ENCODE measurements at regions not wholly inside any gene's neighbourhood (a gene's known extent, or its start where the extent isn't known, plus 50 kb on each side); places are given as distances from the start of the nearest gene placed in this dataset.

DNA sequence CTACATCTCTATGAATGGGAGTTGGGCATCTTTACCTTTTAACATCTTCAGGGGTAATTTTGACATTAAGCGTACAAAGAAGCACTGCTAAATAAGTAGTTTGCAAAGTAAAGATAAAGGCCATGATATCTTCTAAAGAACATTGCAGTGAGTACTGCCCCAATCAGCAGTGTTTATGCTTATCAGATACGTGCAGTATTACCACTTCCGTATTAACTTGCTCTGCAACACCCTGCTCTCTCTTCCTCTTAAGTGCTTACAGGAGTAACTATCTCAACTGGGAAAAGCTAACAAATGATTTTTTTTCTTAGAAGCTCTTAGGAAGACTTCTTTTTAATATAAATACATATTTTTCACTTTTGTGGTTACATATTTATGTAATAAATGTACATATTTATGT, 793.7 kb upstream of the SLC10A2 start:
- Histone ChIP-seq H3K27me3 (no peaks in the 10 kb centered on the region), H3K4me1 (no peaks in the 10 kb centered on the region), H3K9me3 (no peaks in the 10 kb centered on the region), H3K36me3 (no peaks in the 10 kb centered on the region), H3K4me3 (no peak overlapping the region), H3K27ac (no peak overlapping the region)
- TF ChIP-seq, protein P1, sequence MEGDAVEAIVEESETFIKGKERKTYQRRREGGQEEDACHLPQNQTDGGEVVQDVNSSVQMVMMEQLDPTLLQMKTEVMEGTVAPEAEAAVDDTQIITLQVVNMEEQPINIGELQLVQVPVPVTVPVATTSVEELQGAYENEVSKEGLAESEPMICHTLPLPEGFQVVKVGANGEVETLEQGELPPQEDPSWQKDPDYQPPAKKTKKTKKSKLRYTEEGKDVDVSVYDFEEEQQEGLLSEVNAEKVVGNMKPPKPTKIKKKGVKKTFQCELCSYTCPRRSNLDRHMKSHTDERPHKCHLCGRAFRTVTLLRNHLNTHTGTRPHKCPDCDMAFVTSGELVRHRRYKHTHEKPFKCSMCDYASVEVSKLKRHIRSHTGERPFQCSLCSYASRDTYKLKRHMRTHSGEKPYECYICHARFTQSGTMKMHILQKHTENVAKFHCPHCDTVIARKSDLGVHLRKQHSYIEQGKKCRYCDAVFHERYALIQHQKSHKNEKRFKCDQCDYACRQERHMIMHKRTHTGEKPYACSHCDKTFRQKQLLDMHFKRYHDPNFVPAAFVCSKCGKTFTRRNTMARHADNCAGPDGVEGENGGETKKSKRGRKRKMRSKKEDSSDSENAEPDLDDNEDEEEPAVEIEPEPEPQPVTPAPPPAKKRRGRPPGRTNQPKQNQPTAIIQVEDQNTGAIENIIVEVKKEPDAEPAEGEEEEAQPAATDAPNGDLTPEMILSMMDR (IDR thresholded peaks at IDR 0.05): no peak
- TF ChIP-seq POLR2A (IDR thresholded peaks at IDR 0.05): no peak
- no peak for DNase-seq
- intact Hi-C loops (cut with DNase I; ENCODE audit: low total_unique reads): no loop called here

DNA sequence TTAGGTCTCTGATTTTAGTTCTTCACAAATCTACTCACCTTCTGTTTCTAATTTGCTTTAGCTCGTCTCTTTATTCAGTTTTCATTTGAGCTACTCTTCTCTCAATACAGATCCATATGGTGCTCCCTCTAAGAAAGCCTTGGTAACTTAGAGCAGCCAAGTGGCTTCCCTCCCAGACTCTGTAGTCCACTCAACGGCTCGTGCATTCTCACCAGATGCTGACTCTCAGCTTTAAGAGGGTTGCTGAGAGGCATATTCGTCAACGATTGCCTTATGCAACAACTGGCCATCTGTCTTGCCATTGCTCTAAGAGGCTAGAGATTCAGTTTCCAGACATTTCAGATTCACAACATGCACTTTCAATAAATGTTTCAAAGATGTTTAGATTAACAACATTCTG, 785.8 kb upstream of the SLC10A2 start:
- Histone ChIP-seq H3K4me1 (no peaks in the 10 kb centered on the region), H3K36me3 (no peaks in the 10 kb centered on the region), H3K9me3 (no peaks in the 10 kb centered on the region), H3K27me3 (no peaks in the 10 kb centered on the region), H3K27ac (no peak overlapping the region), H3K4me3 (no peak overlapping the region)
- DNase-seq: no peak
- intact Hi-C loops (cut with DNase I; ENCODE audit: low total_unique reads): no loop called here
- no peak for TF ChIP-seq POLR2A (IDR thresholded peaks at IDR 0.05)
- TF ChIP-seq, protein P1 (IDR thresholded peaks at IDR 0.05): no peak

DNA sequence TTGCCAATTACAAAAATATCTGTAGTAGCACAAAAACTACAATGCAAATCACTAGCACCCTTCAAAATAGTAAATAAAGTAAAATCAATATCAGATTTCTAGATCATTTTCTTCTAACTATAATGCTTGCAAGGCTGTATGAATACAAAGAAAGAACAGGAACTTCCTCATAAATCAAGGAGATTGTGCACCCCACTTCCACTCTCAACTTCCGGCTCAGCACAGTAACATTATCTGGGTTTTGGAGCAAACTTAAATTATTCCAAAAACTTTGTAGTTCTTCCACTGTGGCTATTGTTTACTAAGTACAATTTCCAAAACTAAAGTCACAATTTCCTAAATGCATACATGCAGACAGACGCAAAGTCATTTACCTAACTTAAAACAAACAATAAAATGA, 778.3 kb upstream of the SLC10A2 start:
- Histone ChIP-seq H3K27me3 (no peaks in the 10 kb centered on the region), H3K4me3 (no peak overlapping the region), H3K4me1 (no peaks in the 10 kb centered on the region), H3K9me3 (no peaks in the 10 kb centered on the region), H3K36me3 (peaks cover 0 to 2% of the 10 kb centered on the region in 2 donors), H3K27ac (no peak overlapping the region)
- intact Hi-C loops (cut with DNase I; ENCODE audit: low total_unique reads): no loop called here
- no peak for DNase-seq
- TF ChIP-seq, protein P1 (IDR thresholded peaks at IDR 0.05): no peak
- no peak for TF ChIP-seq POLR2A (IDR thresholded peaks at IDR 0.05)

DNA sequence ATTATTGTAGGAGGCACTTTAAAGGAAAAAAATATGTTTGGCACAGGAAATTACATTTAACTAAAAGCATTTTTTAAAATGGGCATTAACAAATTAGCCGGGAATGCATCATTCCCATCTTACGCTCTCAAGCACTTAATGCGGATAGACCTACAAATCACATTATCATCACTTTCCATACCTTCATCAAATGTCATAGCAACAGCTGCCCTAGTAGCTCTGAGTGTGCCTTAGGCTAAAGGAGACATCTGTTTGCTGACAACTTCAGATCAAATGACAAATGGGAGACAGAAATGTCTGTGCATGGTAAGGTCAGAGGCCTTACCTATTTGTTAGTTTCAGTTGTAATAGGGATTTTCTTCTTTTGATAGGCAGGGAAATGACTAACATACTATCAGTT, 773.2 kb upstream of the SLC10A2 start:
- H3K9me3 ChIP-seq: no peaks in the 10 kb centered on the region
- peaks cover 0 to 2% of the 10 kb centered on the region in 2 donors for H3K36me3 ChIP-seq
- TF ChIP-seq, protein P1 (IDR thresholded peaks at IDR 0.05): no peak
- TF ChIP-seq POLR2A (IDR thresholded peaks at IDR 0.05): no peak
- intact Hi-C loops (cut with DNase I; ENCODE audit: low total_unique reads): no loop called here
- DNase-seq: no peak
- H3K27me3 ChIP-seq: no peaks in the 10 kb centered on the region
- no peak overlapping the region for H3K4me3 ChIP-seq
- no peak overlapping the region for H3K27ac ChIP-seq
- H3K4me1 ChIP-seq: no peaks in the 10 kb centered on the region

DNA sequence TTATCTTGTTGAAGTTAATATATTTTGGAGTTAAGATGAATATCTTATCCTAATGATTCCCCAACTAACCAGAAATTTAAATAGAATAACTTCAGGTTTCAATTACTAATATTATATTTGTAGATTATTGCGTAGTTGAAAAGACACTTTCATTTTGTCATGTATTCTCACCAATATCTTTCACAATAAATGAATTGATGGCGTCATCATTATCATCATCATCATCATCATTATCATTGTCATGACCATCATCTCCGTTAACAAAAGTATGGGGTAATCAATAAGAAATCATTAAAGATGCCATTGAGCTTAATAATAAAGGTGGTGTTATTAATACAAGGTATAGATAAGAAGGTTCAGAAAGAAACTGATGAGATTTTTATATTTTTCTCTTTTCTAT, 768.8 kb upstream of the SLC10A2 start:
- no peak for DNase-seq
- Histone ChIP-seq H3K9me3 (no peaks in the 10 kb centered on the region), H3K4me3 (no peak overlapping the region), H3K27me3 (no peaks in the 10 kb centered on the region), H3K27ac (no peak overlapping the region), H3K36me3 (no peaks in the 10 kb centered on the region), H3K4me1 (no peaks in the 10 kb centered on the region)
- TF ChIP-seq, protein P1 (IDR thresholded peaks at IDR 0.05): no peak
- no peak for TF ChIP-seq POLR2A (IDR thresholded peaks at IDR 0.05)
- intact Hi-C loops (cut with DNase I; ENCODE audit: low total_unique reads): no loop called here
